Muscle of leg (tissue), 3 donors: ENCODE measurements at regions not wholly inside any gene's neighbourhood (a gene's known extent, or its start where the extent isn't known, plus 50 kb on each side); places are given as distances from the start of the nearest gene placed in this dataset.

Experiments
- DNase-seq: peaks from one replicate; pipeline ENCODE4 v3.0.0; 2013
- H3K27ac ChIP-seq: one replicate; pipeline ENCODE4 v1.5.1; 2013; ENCODE audit warnings: mild to moderate bottlenecking, low read length, control low read depth
- H3K27me3 ChIP-seq: one replicate; pipeline ENCODE4 v1.6.1; 2013; ENCODE audit warnings: low read length; ENCODE audit not compliant: control insufficient read depth, insufficient read depth
- H3K36me3 ChIP-seq: one replicate; pipeline ENCODE4 v1.6.1; 2013; ENCODE audit warnings: low read length; ENCODE audit not compliant: control insufficient read depth, insufficient read depth
- H3K4me1 ChIP-seq: one replicate; pipeline ENCODE4 v1.6.1; 2013; ENCODE audit warnings: low read length; ENCODE audit not compliant: control insufficient read depth, insufficient read depth
- H3K4me3 ChIP-seq: one replicate; pipeline ENCODE4 v1.5.1; 2013; ENCODE audit warnings: low read length, control low read depth
- H3K9me3 ChIP-seq: replicated peaks from 2 replicates; pipeline ENCODE4 v1.6.1; 2013; ENCODE audit warnings: low read depth, low read length; ENCODE audit not compliant: control insufficient read depth
- WGBS: methylation state at CpG from one replicate; pipeline ENCODE4 v1.1.5; 2013; ENCODE audit warnings: missing lambda C conversion rate; ENCODE audit not compliant: insufficient coverage; 5-methylcytosine and 5-hydroxymethylcytosine counted together

DNA sequence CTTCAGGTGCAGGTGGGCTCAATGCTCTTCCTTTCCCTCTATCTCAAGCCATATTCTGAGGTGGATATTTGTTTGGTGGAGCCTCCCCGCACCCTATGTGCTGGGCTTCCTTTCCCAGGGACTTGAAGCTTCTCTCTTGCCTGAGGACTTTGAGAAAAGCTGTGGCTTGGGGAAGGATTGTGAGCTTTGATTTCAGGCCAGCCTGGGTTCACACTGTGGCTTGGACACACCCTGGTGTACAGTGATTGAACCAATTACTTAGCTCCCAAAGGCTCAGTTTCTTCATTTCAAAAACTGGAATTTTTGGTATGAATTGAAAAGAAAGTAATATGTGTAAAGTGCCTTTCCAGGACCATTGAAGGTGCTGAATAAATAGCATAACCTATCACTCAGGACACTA is 224.5 kb upstream of the GLI3 start:
- Histone ChIP-seq H3K4me1 (peaks cover 4% of the 10 kb centered on the region), H3K36me3 (no peaks in the 10 kb centered on the region), H3K4me3 (no peak overlapping the region), H3K27me3 (no peaks in the 10 kb centered on the region), H3K27ac (no peak overlapping the region), H3K9me3 (no peaks in the 10 kb centered on the region)
- no peak for DNase-seq
- no CpG with 5 or more reads among the region's 1 CpG for WGBS

DNA sequence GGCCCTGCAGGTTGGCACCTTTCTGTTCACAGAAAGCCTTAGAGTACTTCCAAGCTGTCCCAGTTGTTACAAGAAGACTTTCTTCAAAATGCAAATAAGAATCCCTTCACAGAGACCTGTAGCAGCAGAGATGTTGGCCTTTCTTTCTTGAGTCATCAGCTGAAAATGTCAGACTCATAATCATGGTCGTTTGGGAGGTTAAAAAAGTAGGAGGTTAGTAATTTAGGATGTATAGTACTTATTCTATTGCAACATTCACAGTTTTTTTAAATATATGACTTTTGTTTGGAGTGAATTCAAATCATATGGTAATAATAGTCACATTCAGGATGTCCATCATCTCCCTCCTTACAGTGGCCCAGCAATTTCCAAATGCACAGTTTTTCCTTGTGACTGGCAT is 223.9 kb upstream of the GLI3 start:
- Histone ChIP-seq H3K4me1 (peaks cover 4% of the 10 kb centered on the region), H3K9me3 (no peaks in the 10 kb centered on the region), H3K27me3 (no peaks in the 10 kb centered on the region), H3K36me3 (no peaks in the 10 kb centered on the region), H3K4me3 (no peak overlapping the region), H3K27ac (no peak overlapping the region)
- DNase-seq = no peak
- no CpG with 5 or more reads among the region's 1 CpG for WGBS

DNA sequence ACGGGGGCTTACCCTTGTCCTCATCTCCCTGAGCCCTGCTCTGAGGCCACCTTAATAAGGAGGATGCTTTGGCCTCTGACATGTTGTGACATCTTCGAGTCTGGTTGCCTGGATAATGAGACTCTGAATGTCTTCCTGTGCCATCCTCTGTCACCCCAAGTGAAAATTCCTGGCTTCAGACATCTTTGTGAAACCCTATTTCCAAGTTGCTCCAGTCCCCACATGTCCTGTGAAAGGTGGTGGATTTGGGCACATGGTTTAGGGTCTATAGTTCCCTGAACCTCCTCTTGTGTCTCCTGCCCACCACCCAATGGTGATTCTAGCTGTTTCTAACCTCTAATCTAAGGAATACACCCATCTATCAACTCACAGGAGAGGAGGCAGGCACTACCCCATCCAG is 223.1 kb upstream of the GLI3 start:
- Histone ChIP-seq H3K36me3 (no peaks in the 10 kb centered on the region), H3K4me1 (peaks cover 4% of the 10 kb centered on the region), H3K9me3 (no peaks in the 10 kb centered on the region), H3K4me3 (no peak overlapping the region), H3K27me3 (no peaks in the 10 kb centered on the region), H3K27ac (no peak overlapping the region)
- no peak for DNase-seq
- no CpG with 5 or more reads among the region's 2 CpGs for whole genome bisulfite sequencing

DNA sequence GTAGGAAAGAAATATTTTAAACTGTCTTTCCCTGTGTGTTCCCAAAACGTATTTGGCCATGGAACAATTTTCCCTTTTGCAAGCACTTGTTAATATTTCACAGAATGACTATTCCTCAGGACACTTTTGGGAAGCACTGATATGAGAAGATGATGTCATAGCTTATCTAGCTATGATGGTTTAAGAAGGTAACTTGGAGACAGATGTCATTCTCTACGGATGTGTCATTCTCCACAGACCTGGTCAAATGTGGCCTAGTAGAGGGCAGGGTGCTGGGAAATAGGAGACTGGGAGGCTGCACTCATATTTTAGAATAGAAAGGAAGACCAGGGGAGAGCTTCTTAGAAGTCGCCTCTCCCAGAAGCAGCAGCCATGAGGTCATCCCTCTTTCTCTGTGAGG is 220.7 kb upstream of the GLI3 start:
- no peak overlapping the region for H3K27ac ChIP-seq
- DNase-seq = no peak
- H3K36me3 ChIP-seq = no peaks in the 10 kb centered on the region
- 78% methylated on average over 2 of the region's 3 CpGs for WGBS
- no peaks in the 10 kb centered on the region for H3K27me3 ChIP-seq
- H3K4me1 ChIP-seq = peaks cover 13% of the 10 kb centered on the region
- no peaks in the 10 kb centered on the region for H3K9me3 ChIP-seq
- H3K4me3 ChIP-seq = no peak overlapping the region

DNA sequence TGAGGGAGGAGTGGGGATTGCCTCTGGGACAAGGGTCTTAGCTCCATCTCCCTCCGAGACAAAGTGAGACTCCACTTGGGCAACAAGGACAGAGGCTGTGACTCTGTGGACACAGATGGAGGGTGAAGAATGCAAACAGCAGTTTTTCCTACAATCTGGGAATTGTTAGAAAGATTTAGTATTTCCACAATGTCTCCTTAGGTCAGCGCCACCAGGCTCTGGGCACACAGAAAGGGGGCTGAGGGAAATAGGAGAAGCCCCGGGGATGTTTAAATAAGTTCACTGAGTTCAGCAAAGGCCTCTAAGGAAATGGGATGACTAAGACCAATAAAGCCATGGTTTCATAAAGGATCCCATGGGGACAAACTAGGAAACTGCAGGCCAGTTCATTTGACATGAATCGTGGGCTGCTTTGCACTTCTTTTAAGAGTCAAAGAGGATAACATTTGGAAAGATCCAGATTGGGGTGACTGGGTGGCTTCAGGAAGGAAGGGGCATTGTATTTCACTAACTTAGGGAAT is 219.8 kb upstream of the GLI3 start:
- peaks cover 13% of the 10 kb centered on the region for H3K4me1 ChIP-seq
- H3K4me3 ChIP-seq = no peak overlapping the region
- H3K27ac ChIP-seq = no peak overlapping the region
- no peaks in the 10 kb centered on the region for H3K27me3 ChIP-seq
- WGBS = 77% methylated on average over 4 of the region's 4 CpGs
- H3K36me3 ChIP-seq = no peaks in the 10 kb centered on the region
- DNase-seq = peak; percentile 25
- no peaks in the 10 kb centered on the region for H3K9me3 ChIP-seq

DNA sequence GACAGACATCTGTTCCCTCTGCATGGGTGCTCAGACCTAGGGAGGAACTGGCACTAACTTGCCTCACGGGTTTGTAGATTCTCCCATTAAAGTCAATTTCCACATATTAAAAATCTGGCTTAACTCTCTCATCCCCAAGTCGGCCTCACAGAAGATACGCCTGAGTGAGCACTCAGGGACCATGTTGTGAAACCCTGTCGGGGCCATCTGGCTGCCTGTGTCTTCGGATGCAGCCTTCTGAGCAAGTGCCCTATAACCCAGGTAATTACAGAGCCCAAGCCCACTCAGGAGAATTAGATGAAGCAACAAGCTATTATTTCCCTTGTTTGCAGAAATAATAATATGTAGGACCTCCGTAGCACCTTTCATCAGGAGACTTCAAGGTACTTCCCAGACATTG is 219.3 kb upstream of the GLI3 start:
- H3K27ac ChIP-seq = no peak overlapping the region
- no peak for DNase-seq
- H3K9me3 ChIP-seq = no peaks in the 10 kb centered on the region
- whole genome bisulfite sequencing = no CpG with 5 or more reads among the region's 6 CpGs
- H3K4me3 ChIP-seq = no peak overlapping the region
- no peaks in the 10 kb centered on the region for H3K36me3 ChIP-seq
- H3K4me1 ChIP-seq = peaks cover 13% of the 10 kb centered on the region
- H3K27me3 ChIP-seq = no peaks in the 10 kb centered on the region

DNA sequence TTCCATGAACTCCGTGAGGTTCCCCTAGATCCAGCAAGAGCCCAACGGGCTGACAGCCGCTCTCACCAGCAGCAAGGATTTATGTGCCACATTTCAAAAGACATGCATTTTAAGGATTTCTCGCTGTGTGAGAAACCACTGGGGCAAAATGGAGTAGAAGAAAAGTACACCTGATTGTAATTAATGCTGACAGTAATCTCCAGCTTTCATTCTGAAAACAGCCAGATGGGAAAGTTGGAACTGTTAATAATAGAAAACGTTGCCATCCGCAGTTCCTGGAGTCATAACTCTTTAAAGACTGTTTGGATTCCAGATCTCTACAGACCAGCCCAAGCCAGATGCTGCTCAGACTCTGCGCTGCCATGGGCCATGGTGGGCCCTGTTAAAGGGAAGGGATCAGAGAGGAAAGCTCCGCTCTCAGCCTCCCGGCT is 216.9 kb upstream of the GLI3 start:
- Histone ChIP-seq H3K27me3 (no peaks in the 10 kb centered on the region), H3K36me3 (no peaks in the 10 kb centered on the region), H3K4me3 (no peak overlapping the region), H3K4me1 (peaks cover 13% of the 10 kb centered on the region), H3K9me3 (no peaks in the 10 kb centered on the region), H3K27ac (no peak overlapping the region)
- WGBS = 39% methylated on average over 5 of the region's 9 CpGs
- peak; percentile 82 for DNase-seq

DNA sequence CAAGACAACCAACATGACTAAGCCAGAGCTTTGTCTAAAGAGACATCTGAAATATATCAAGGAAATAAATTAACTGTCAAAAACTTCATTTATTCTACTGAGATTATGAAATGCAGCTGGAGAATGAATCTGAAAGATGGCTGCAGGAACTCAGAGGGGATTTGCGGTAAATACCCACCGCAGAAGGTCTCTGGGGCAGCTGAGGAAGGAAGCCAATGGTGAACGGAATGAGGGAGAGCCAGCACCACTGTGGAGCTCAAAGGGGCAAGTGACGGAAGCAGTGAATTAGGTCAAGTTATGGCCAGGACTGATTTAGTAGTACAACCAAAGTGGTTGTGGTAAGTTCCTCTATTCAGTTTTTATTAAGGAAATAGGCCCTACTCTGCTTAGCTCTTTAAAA is 215.3 kb upstream of the GLI3 start:
- no peak for DNase-seq
- Histone ChIP-seq H3K4me3 (no peak overlapping the region), H3K36me3 (no peaks in the 10 kb centered on the region), H3K9me3 (no peaks in the 10 kb centered on the region), H3K27me3 (no peaks in the 10 kb centered on the region), H3K27ac (no peak overlapping the region), H3K4me1 (peaks cover 13% of the 10 kb centered on the region)
- WGBS = 45% methylated on average over 3 of the region's 4 CpGs

DNA sequence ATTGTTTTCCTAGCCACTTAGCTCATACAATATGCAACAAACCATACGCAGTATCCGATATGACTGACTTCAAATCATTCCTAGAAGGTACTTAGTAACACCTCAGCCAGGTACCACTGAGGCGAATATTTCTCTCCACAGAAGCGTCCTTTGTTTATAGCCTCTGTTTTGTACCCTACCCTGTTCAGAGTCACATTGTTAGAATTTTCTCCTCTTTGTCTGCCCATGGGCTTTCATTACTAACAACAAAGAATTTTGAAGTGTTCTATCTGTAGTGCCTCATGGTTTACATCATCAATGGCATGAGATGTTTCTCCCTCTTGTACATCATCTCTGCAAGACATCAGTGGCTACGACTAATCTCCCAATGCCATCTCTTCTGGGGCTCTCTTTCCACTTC is 212.4 kb upstream of the GLI3 start:
- Histone ChIP-seq H3K36me3 (no peaks in the 10 kb centered on the region), H3K27ac (no peak overlapping the region), H3K4me3 (no peak overlapping the region), H3K4me1 (peaks cover 8% of the 10 kb centered on the region), H3K27me3 (no peaks in the 10 kb centered on the region), H3K9me3 (no peaks in the 10 kb centered on the region)
- 89% methylated on average over 3 of the region's 5 CpGs for WGBS
- DNase-seq = no peak

DNA sequence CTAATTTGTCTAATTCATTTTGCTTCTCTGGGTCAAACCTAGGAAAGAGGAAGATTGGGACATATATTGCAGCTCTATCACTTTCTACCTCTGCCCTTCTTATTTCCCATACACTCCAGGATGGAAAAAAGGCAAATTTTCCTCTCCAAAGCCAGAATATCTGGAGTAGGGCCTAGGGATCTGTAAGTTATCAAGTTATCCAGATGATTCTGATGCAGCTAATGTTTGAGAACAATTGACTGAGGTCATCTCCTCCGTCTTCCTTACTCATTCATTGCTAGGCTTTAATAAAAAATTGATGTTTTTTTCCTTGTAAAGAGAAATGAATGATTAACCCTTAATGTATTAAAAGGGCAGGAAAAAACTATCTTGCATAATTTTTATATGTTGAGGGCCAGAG is 211.9 kb upstream of the GLI3 start:
- Histone ChIP-seq H3K9me3 (no peaks in the 10 kb centered on the region), H3K27ac (no peak overlapping the region), H3K4me3 (no peak overlapping the region), H3K4me1 (peaks cover 4% of the 10 kb centered on the region), H3K36me3 (no peaks in the 10 kb centered on the region), H3K27me3 (no peaks in the 10 kb centered on the region)
- peak; percentile 74 for DNase-seq
- no CpG with 5 or more reads among the region's 1 CpG for WGBS

DNA sequence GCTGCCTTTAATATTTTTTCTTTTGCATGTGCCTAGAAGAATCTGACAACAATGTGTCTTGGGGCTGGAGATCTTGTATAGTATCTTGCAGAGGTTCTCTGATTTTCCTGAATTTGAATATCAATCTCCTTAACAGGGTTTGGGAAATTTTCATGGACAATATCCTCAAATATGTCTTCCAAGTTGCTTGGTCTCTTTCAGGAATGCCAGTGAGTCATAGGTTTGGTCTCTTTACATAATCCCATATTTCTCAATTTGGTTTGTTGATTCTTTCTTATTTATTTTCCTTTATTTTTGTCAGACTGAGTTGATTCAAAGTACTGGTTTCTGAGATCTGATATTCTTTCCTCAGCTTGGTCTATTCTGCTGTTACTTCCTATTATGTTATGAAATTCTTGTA is 208.7 kb upstream of the GLI3 start:
- no peaks in the 10 kb centered on the region for H3K27me3 ChIP-seq
- H3K4me3 ChIP-seq = no peak overlapping the region
- DNase-seq = no peak
- H3K27ac ChIP-seq = no peak overlapping the region
- H3K9me3 ChIP-seq = peaks cover 1% of the 10 kb centered on the region
- no peaks in the 10 kb centered on the region for H3K36me3 ChIP-seq
- no peaks in the 10 kb centered on the region for H3K4me1 ChIP-seq
